Mucosa of gallbladder (tissue), 1 donor: ENCODE measurements at regions not wholly inside any gene's neighbourhood (a gene's known extent, or its start where the extent isn't known, plus 50 kb on each side); places are given as distances from the start of the nearest gene placed in this dataset.

Experiments
- DNase-seq: peaks from one replicate; pipeline ENCODE4 v3.0.0-alpha.2; 2020; ENCODE audit warnings: low spot score
- donor health status: DM: no; HTN: no; CAD: no.

- DNase-seq: no peak
Observed at GRCh38 chr11:92702805-92703448, 266.5 kb upstream of the MTNR1B start.

GRCh38 chr11:92703449-92703830 is 266.0 kb upstream of the MTNR1B start:
- no peak for DNase-seq

GRCh38 chr11:92707173-92707619 is 262.3 kb upstream of the MTNR1B start:
- DNase-seq: no peak

GRCh38 chr11:92707665-92708064 is 261.8 kb upstream of the MTNR1B start:
- no peak for DNase-seq

- no peak for DNase-seq
Observed at GRCh38 chr11:92709329-92709728, 260.1 kb upstream of the MTNR1B start.

GRCh38 chr11:92711926-92712325 is 257.5 kb upstream of the MTNR1B start:
- DNase-seq: no peak

- DNase-seq: no peak
Observed at GRCh38 chr11:92714111-92714510, 255.3 kb upstream of the MTNR1B start.

GRCh38 chr11:92717240-92717639 is 252.2 kb upstream of the MTNR1B start:
- DNase-seq: no peak

- no peak for DNase-seq
Observed at GRCh38 chr11:92720385-92720784, 249.1 kb upstream of the MTNR1B start.

GRCh38 chr11:92725352-92725751 is 244.1 kb upstream of the MTNR1B start:
- no peak for DNase-seq

GRCh38 chr11:92727123-92727522 is 242.3 kb upstream of the MTNR1B start:
- DNase-seq: no peak

- DNase-seq: no peak
Observed at GRCh38 chr11:92727769-92728168, 241.7 kb upstream of the MTNR1B start.

- DNase-seq: no peak
Observed at GRCh38 chr11:92728628-92729027, 240.8 kb upstream of the MTNR1B start.

- DNase-seq: no peak
Observed at GRCh38 chr11:92735039-92735438, 234.4 kb upstream of the MTNR1B start.

GRCh38 chr11:92738276-92738675 is 231.2 kb upstream of the MTNR1B start:
- no peak for DNase-seq

- no peak for DNase-seq
Observed at GRCh38 chr11:92739041-92739440, 230.4 kb upstream of the MTNR1B start.

GRCh38 chr11:92739491-92739890 is 230.0 kb upstream of the MTNR1B start:
- DNase-seq: no peak

- DNase-seq: no peak
Observed at GRCh38 chr11:92740276-92740675, 229.2 kb upstream of the MTNR1B start.

GRCh38 chr11:92744929-92745585 is 224.4 kb upstream of the MTNR1B start:
- no peak for DNase-seq

GRCh38 chr11:92750794-92751193 is 218.7 kb upstream of the MTNR1B start:
- no peak for DNase-seq

- no peak for DNase-seq
Observed at GRCh38 chr11:92751594-92751993, 217.9 kb upstream of the MTNR1B start.

- DNase-seq: no peak
Observed at GRCh38 chr11:92752122-92752521, 217.3 kb upstream of the MTNR1B start.

GRCh38 chr11:92753161-92753560 is 216.3 kb upstream of the MTNR1B start:
- no peak for DNase-seq
